GM21786 (cell line): ENCODE measurements at regions not wholly inside any gene's neighbourhood (a gene's known extent, or its start where the extent isn't known, plus 50 kb on each side); places are given as distances from the start of the nearest gene placed in this dataset.

ENCODE experiments used
- ATAC-seq: cut with Tn5 transposase; IDR thresholded peaks from one replicate; pipeline ENCODE4 v1.9.1; 2021; ENCODE audit not compliant: unreplicated experiment

GRCh38 chr16:51085271-51085670 is 65.8 kb downstream of the SALL1 start:
- no peak for ATAC-seq

GRCh38 chr16:51084074-51084928 is 66.8 kb downstream of the SALL1 start:
- ATAC-seq: no peak

- ATAC-seq: no peak
Measured at GRCh38 chr16:51072591-51072990, 78.5 kb downstream of the SALL1 start.

GRCh38 chr16:51071326-51071725 is 79.7 kb downstream of the SALL1 start:
- no peak for ATAC-seq

- ATAC-seq: no peak
Measured at GRCh38 chr16:51067352-51067751, 83.7 kb downstream of the SALL1 start.

GRCh38 chr16:51062039-51062438 is 89.0 kb downstream of the SALL1 start:
- no peak for ATAC-seq

- no peak for ATAC-seq
Measured at GRCh38 chr16:51061328-51061727, 89.7 kb downstream of the SALL1 start.

- ATAC-seq: no peak
Measured at GRCh38 chr16:51057969-51058337, 93.1 kb downstream of the SALL1 start.

- no peak for ATAC-seq
Measured at GRCh38 chr16:51057102-51057793, 93.8 kb downstream of the SALL1 start.

GRCh38 chr16:51056331-51056730 is 94.7 kb downstream of the SALL1 start:
- no peak for ATAC-seq

GRCh38 chr16:51055434-51055833 is 95.6 kb downstream of the SALL1 start:
- no peak for ATAC-seq

- no peak for ATAC-seq
Measured at GRCh38 chr16:51053775-51054174, 97.3 kb downstream of the SALL1 start.

- ATAC-seq: no peak
Measured at GRCh38 chr16:51051671-51052070, 99.4 kb downstream of the SALL1 start.

GRCh38 chr16:51050377-51050706 is 100.7 kb downstream of the SALL1 start:
- ATAC-seq: no peak

- no peak for ATAC-seq
Measured at GRCh38 chr16:51049678-51050376, 101.2 kb downstream of the SALL1 start.

GRCh38 chr16:51049276-51049675 is 101.8 kb downstream of the SALL1 start:
- ATAC-seq: no peak

GRCh38 chr16:51048544-51048943 is 102.5 kb downstream of the SALL1 start:
- ATAC-seq: no peak

- ATAC-seq: no peak
Measured at GRCh38 chr16:51045794-51046193, 105.3 kb downstream of the SALL1 start.

- no peak for ATAC-seq
Measured at GRCh38 chr16:51045186-51045585, 105.9 kb downstream of the SALL1 start.

- ATAC-seq: no peak
Measured at GRCh38 chr16:51041546-51041945, 109.5 kb downstream of the SALL1 start.

GRCh38 chr16:51040637-51041036 is 110.4 kb downstream of the SALL1 start:
- ATAC-seq: no peak
